ENCODE measurements at regions not wholly inside any gene's neighbourhood (a gene's known extent, or its start where the extent isn't known, plus 50 kb on each side); places are given as distances from the start of the nearest gene placed in this dataset.

GRCh38 chr13:73733706-73734105 is 400.5 kb downstream of the KLF12 start:
- Histone ChIP-seq H3K14ac (replicated peaks; ENCODE audit: low read depth, low read length) (no peak overlapping the region), H3K23ac (ENCODE audit: low read depth, low read length) (no peak overlapping the region), H3K4ac (ENCODE audit: low read depth, low read length) (no peak overlapping the region), H3K56ac (ENCODE audit: extremely low read depth, insufficient read depth, low read length) (no peak overlapping the region), H2BK20ac (ENCODE audit: low read depth, low read length) (no peak overlapping the region), H4K20me1 (ENCODE audit: insufficient read depth, low read length) (no peaks in the 10 kb centered on the region), H4K8ac (ENCODE audit: low read depth in 2 of 2, low read length in 2 of 2) (no peak overlapping the region), H3K27me3 (ENCODE audit: control insufficient read depth, insufficient read depth, low read length) (no peaks in the 10 kb centered on the region), H3K36me3 (ENCODE audit: control insufficient read depth, insufficient read depth, low read length) (no peaks in the 10 kb centered on the region; the same call in 1 of the 2 replicates), H3K4me1 (ENCODE audit: control insufficient read depth, insufficient read depth, low read length) (peaks cover 4% of the 10 kb centered on the region; the same call in 1 of the 2 replicates), H2AK9ac (replicated peaks; ENCODE audit: low read depth, low read length, poor library complexity) (no peak overlapping the region), H3K27ac (ENCODE audit: insufficient read depth, low read length) (no peak overlapping the region), H2BK15ac (ENCODE audit: low read depth, low read length) (no peak overlapping the region), H4K5ac (ENCODE audit: low read depth, low read length) (no peak overlapping the region), H3K4me3 (ENCODE audit: insufficient read depth, low read depth, low read length) (no peak overlapping the region), H3K9me1 (ENCODE audit: insufficient read depth, low read length) (peaks cover 5% of the 10 kb centered on the region; the same call in 1 of the 2 replicates), H2BK5ac (ENCODE audit: low read depth, low read length, poor library complexity, severe bottlenecking) (no peak overlapping the region), H2AK5ac (ENCODE audit: low read depth, low read length) (no peak overlapping the region), H2AFZ (replicated peaks; ENCODE audit: low read length, poor library complexity) (no peak overlapping the region), H3K9me3 (ENCODE audit: control insufficient read depth, insufficient read depth, low read length) (no peaks in the 10 kb centered on the region), H3K9ac (ENCODE audit: low read depth, low read length) (no peak overlapping the region), H4K91ac (ENCODE audit: insufficient read depth, low read depth, low read length) (no peak overlapping the region), H3K4me2 (ENCODE audit: low read depth, low read length) (no peak overlapping the region), H3K18ac (ENCODE audit: low read depth, low read length) (no peak overlapping the region), H2BK120ac (ENCODE audit: low read depth, low read length) (no peak overlapping the region), H3K79me1 (ENCODE audit: low read depth in 1 of 2, low read length in 2 of 2) (peaks cover 2 to 11% of the 10 kb centered on the region in 2 experiments; a peak in 3 of 4 replicates)
- dilution Hi-C loops (cut with HindIII; ENCODE audit: low sequenced_read_pairs, unreplicated experiment) (no loop called here), intact Hi-C loops (cut with micrococcal nuclease) (no loop called here), in situ Hi-C loops (cut with MboI; ENCODE audit: low sequenced_read_pairs) (no loop called here)
- DNase-seq (no peak), ATAC-seq (ENCODE audit: low read depth) (no peak)
- ChIA-PET POLR2A (ENCODE audit: unreplicated experiment) (no interaction called here), CTCF (no interaction called here)
- TF ChIP-seq MXI1 (IDR thresholded peaks at IDR 0.05; ENCODE audit: borderline replicate concordance, low read depth, low read length) (no peak), CTCF (conservative IDR thresholded peaks at IDR 0.05; ENCODE audit: low read depth, low read length) (no peak), SMC3 (IDR thresholded peaks at IDR 0.05; ENCODE audit: low read depth, low read length) (no peak), MAZ (IDR thresholded peaks at IDR 0.05; ENCODE audit: borderline replicate concordance, low read depth, low read length) (no peak), RCOR1 (IDR thresholded peaks at IDR 0.05; ENCODE audit: insufficient replicate concordance, low read length) (no peak), CHD1 (IDR thresholded peaks at IDR 0.05; ENCODE audit: low read depth, low read length) (no peak), NFE2L2 (IDR thresholded peaks at IDR 0.05; ENCODE audit: low read depth, low read length) (no peak), POLR2A (IDR thresholded peaks at IDR 0.05; ENCODE audit: low read depth, low read length) (no peak), RFX5 (IDR thresholded peaks at IDR 0.05; ENCODE audit: low read depth, low read length) (no peak), CEBPB (IDR thresholded peaks at IDR 0.05; ENCODE audit: low read depth, low read length) (no peak), ELK1 (IDR thresholded peaks at IDR 0.05; ENCODE audit: borderline replicate concordance, low read depth, low read length) (no peak), RAD21 (IDR thresholded peaks at IDR 0.05; ENCODE audit: low read length) (no peak)
- 94% methylated on average over 4 of the region's 4 CpGs; no CpG with 5 or more reads in 1 of the 2 experiments for WGBS, 2 experiments (ENCODE audit: extremely low coverage in 2 of 2, insufficient read length in 1 of 2)
- BruUV-seq (replicated peaks), result no TSS peak
